Left kidney (tissue), 1 donor: ENCODE measurements at regions not wholly inside any gene's neighbourhood (a gene's known extent, or its start where the extent isn't known, plus 50 kb on each side); places are given as distances from the start of the nearest gene placed in this dataset.
"Not testable (repeated sequence)": the region's sequence is repeated elsewhere in the genome, so short reads cannot be mapped to it uniquely, and the experiment has no call there.

Experiments used
- DNase-seq: peaks from one replicate; pipeline ENCODE4 v3.0.0-alpha.2; 2013

- no peak for DNase-seq
Measured at GRCh38 chr13:65803530-65804392, 1426.4 kb downstream of the PCDH9 start.

GRCh38 chr13:65789815-65790214, 1440.3 kb downstream of the PCDH9 start:
- DNase-seq, result no peak

GRCh38 chr13:65787082-65787481, 1443.1 kb downstream of the PCDH9 start:
- no peak for DNase-seq

- DNase-seq, result no peak
Measured at GRCh38 chr13:65784088-65784816, 1445.9 kb downstream of the PCDH9 start.

- no peak for DNase-seq
Measured at GRCh38 chr13:65783383-65783782, 1446.8 kb downstream of the PCDH9 start.

GRCh38 chr13:65771704-65772313, 1458.3 kb downstream of the PCDH9 start:
- DNase-seq, result not testable (repeated sequence)

GRCh38 chr13:65768545-65768944, 1461.6 kb downstream of the PCDH9 start:
- no peak for DNase-seq

GRCh38 chr13:65763811-65764210, 1466.3 kb downstream of the PCDH9 start:
- peak; percentile 36 for DNase-seq

GRCh38 chr13:65762012-65762411, 1468.1 kb downstream of the PCDH9 start:
- no peak for DNase-seq

- no peak for DNase-seq
Measured at GRCh38 chr13:65756071-65756671, 1474.0 kb downstream of the PCDH9 start.

- DNase-seq, result no peak
Measured at GRCh38 chr13:65748227-65748626, 1481.9 kb downstream of the PCDH9 start.

- peak; percentile 8 for DNase-seq
Measured at GRCh38 chr13:65746406-65746921, 1483.7 kb downstream of the PCDH9 start.

GRCh38 chr13:65744836-65745235, 1485.3 kb downstream of the PCDH9 start:
- no peak for DNase-seq

- DNase-seq, result no peak
Measured at GRCh38 chr13:65733110-65733509, 1497.0 kb downstream of the PCDH9 start.

- no peak for DNase-seq
Measured at GRCh38 chr13:65727070-65727469, 1503.1 kb downstream of the PCDH9 start.

- no peak for DNase-seq
Measured at GRCh38 chr13:65725006-65725405, 1505.1 kb downstream of the PCDH9 start.

GRCh38 chr13:65724226-65724625, 1505.9 kb downstream of the PCDH9 start:
- DNase-seq, result no peak

GRCh38 chr13:65722506-65722905, 1507.6 kb downstream of the PCDH9 start:
- no peak for DNase-seq

- no peak for DNase-seq
Measured at GRCh38 chr13:65719831-65720230, 1510.3 kb downstream of the PCDH9 start.

GRCh38 chr13:65710514-65710913, 1519.6 kb downstream of the PCDH9 start:
- no peak for DNase-seq

GRCh38 chr13:65697843-65698242, 1532.3 kb downstream of the PCDH9 start:
- no peak for DNase-seq

- no peak for DNase-seq
Measured at GRCh38 chr13:65679240-65679639, 1550.9 kb downstream of the PCDH9 start.
